ENCODE measurements at regions not wholly inside any gene's neighbourhood (a gene's known extent, or its start where the extent isn't known, plus 50 kb on each side); places are given as distances from the start of the nearest gene placed in this dataset.

GRCh38 chr1:65581119-65581518 lies 160.7 kb downstream of the LEPR start:
- no peak overlapping the region for H3K4me3 ChIP-seq (replicated peaks; ENCODE audit: low read depth, low read length)
- DNase-seq (ENCODE audit: extremely low read depth, low read depth): no peak
- TF ChIP-seq, protein P1, sequence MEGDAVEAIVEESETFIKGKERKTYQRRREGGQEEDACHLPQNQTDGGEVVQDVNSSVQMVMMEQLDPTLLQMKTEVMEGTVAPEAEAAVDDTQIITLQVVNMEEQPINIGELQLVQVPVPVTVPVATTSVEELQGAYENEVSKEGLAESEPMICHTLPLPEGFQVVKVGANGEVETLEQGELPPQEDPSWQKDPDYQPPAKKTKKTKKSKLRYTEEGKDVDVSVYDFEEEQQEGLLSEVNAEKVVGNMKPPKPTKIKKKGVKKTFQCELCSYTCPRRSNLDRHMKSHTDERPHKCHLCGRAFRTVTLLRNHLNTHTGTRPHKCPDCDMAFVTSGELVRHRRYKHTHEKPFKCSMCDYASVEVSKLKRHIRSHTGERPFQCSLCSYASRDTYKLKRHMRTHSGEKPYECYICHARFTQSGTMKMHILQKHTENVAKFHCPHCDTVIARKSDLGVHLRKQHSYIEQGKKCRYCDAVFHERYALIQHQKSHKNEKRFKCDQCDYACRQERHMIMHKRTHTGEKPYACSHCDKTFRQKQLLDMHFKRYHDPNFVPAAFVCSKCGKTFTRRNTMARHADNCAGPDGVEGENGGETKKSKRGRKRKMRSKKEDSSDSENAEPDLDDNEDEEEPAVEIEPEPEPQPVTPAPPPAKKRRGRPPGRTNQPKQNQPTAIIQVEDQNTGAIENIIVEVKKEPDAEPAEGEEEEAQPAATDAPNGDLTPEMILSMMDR (IDR thresholded peaks at IDR 0.05; ENCODE audit: low read depth, low read length, missing control alignments): peak; percentile 35

- no peak for DNase-seq (ENCODE audit: extremely low read depth, low read depth)
- H3K4me3 ChIP-seq (replicated peaks; ENCODE audit: low read depth, low read length): no peak overlapping the region
- TF ChIP-seq, protein P1 (IDR thresholded peaks at IDR 0.05; ENCODE audit: low read depth, low read length, missing control alignments): no peak
Observed at GRCh38 chr1:65584399-65584798, 163.9 kb downstream of the LEPR start.

DNA sequence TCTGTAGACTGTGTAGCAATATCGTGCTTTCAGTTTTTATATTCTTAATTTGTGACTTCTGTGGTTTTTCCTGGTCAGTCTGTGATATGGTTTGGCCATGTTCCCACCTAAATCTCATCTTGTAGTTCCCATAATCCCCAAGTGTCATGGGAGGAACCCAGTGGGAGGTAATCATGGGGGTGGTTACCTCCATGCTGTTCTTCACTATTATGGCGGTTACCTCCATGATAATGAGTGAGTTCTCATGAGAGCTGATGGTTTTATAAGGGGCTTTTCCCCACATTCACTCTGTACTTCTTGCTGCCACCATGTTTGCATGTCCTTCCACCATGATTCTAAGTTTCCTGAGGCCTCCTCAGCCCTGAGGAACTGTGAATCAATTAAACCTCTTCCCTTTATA lies 169.8 kb downstream of the LEPR start:
- DNase-seq (ENCODE audit: extremely low read depth, low read depth): no peak
- TF ChIP-seq, protein P1 (IDR thresholded peaks at IDR 0.05; ENCODE audit: low read depth, low read length, missing control alignments): no peak
- no peak overlapping the region for H3K4me3 ChIP-seq (replicated peaks; ENCODE audit: low read depth, low read length)

- DNase-seq (ENCODE audit: extremely low read depth, low read depth): no peak
- TF ChIP-seq, protein P1 (IDR thresholded peaks at IDR 0.05; ENCODE audit: low read depth, low read length, missing control alignments): no peak
- H3K4me3 ChIP-seq (replicated peaks; ENCODE audit: low read depth, low read length): no peak overlapping the region
Observed at GRCh38 chr1:65593516-65593915, 173.0 kb downstream of the LEPR start.

GRCh38 chr1:65595724-65596123 lies 175.3 kb downstream of the LEPR start:
- TF ChIP-seq, protein P1 (IDR thresholded peaks at IDR 0.05; ENCODE audit: low read depth, low read length, missing control alignments): no peak

GRCh38 chr1:65596768-65597167 lies 176.3 kb downstream of the LEPR start:
- DNase-seq (ENCODE audit: extremely low read depth, low read depth): no peak
- TF ChIP-seq, protein P1 (IDR thresholded peaks at IDR 0.05; ENCODE audit: low read depth, low read length, missing control alignments): no peak
- H3K4me3 ChIP-seq (replicated peaks; ENCODE audit: low read depth, low read length): no peak overlapping the region

More at GRCh38 chr1:65595724-65596123, 175.3 kb downstream of the LEPR start:
- DNase-seq (ENCODE audit: extremely low read depth, low read depth): no peak
- H3K4me3 ChIP-seq (replicated peaks; ENCODE audit: low read depth, low read length): no peak overlapping the region

GRCh38 chr1:65605621-65606020 lies 185.2 kb downstream of the LEPR start:
- no peak for DNase-seq (ENCODE audit: extremely low read depth, low read depth)
- H3K4me3 ChIP-seq (replicated peaks; ENCODE audit: low read depth, low read length): no peak overlapping the region
- TF ChIP-seq, protein P1 (IDR thresholded peaks at IDR 0.05; ENCODE audit: low read depth, low read length, missing control alignments): no peak

Measured in HFF-Myc (cell line).